T-helper 1 cell treated with Interleukin-12 subunit alpha and Interleukin-12 subunit beta and Interleukin-4 antibody, amounts not matched to agents 30 ng/mL and 1 ng/mL, for 36 hours (primary cell): ENCODE measurements at regions not wholly inside any gene's neighbourhood (a gene's known extent, or its start where the extent isn't known, plus 50 kb on each side); places are given as distances from the start of the nearest gene placed in this dataset.

Experiments
- intact Hi-C: fragments of 100-400 bp; cut with micrococcal nuclease; formaldehyde crosslinking; loops from one replicate; pipeline ENCODE4 v1.15.1; 2024

GRCh38 chr22:49642331-49642730 is 185.3 kb downstream of the BRD1 start:
- intact Hi-C loops, result no loop called here

GRCh38 chr22:49641770-49642313 is 185.8 kb downstream of the BRD1 start:
- intact Hi-C loops, result no loop called here

GRCh38 chr22:49640366-49641095 is 187.1 kb downstream of the BRD1 start:
- intact Hi-C loops, result no loop called here

GRCh38 chr22:49639956-49640355 is 187.7 kb downstream of the BRD1 start:
- intact Hi-C loops, result no loop called here

- intact Hi-C loops, result no loop called here
Measured at GRCh38 chr22:49638788-49639187, 188.9 kb downstream of the BRD1 start.

GRCh38 chr22:49638001-49638400 is 189.7 kb downstream of the BRD1 start:
- intact Hi-C loops, result no loop called here

GRCh38 chr22:49637255-49637760 is 190.4 kb downstream of the BRD1 start:
- intact Hi-C loops, result no loop called here

GRCh38 chr22:49636649-49637048 is 191.0 kb downstream of the BRD1 start:
- intact Hi-C loops, result no loop called here

GRCh38 chr22:49636214-49636613 is 191.5 kb downstream of the BRD1 start:
- intact Hi-C loops, result no loop called here

GRCh38 chr22:49634006-49634772 is 193.5 kb downstream of the BRD1 start:
- intact Hi-C loops, result no loop called here

GRCh38 chr22:49633010-49633324 is 194.7 kb downstream of the BRD1 start:
- intact Hi-C loops, result no loop called here

- intact Hi-C loops, result no loop called here
Measured at GRCh38 chr22:49632199-49633009, 195.3 kb downstream of the BRD1 start.

- intact Hi-C loops, result no loop called here
Measured at GRCh38 chr22:49630448-49630946, 197.2 kb downstream of the BRD1 start.

- intact Hi-C loops, result no loop called here
Measured at GRCh38 chr22:49629586-49630447, 197.9 kb downstream of the BRD1 start.

GRCh38 chr22:49629261-49629570 is 198.5 kb downstream of the BRD1 start:
- intact Hi-C loops, result no loop called here

- intact Hi-C loops, result no loop called here
Measured at GRCh38 chr22:49628391-49629260, 199.0 kb downstream of the BRD1 start.

- intact Hi-C loops, result no loop called here
Measured at GRCh38 chr22:49627217-49628181, 200.2 kb downstream of the BRD1 start.

- intact Hi-C loops, result no loop called here
Measured at GRCh38 chr22:49626361-49627216, 201.1 kb downstream of the BRD1 start.
